PC-9 (cell line): ENCODE measurements at regions not wholly inside any gene's neighbourhood (a gene's known extent, or its start where the extent isn't known, plus 50 kb on each side); places are given as distances from the start of the nearest gene placed in this dataset.

Experiments
- EZH2 ChIP-seq: fragments of 200-600 bp; sonication (generic); IDR thresholded peaks from 2 replicates; pipeline ENCODE4 v1.8.0; 2017; ENCODE audit warnings: antibody characterized with exemption, low read depth
- TF ChIP-seq, protein P1 (sequence below): fragments of 200-600 bp; sonication (generic); conservative IDR thresholded peaks from 2 replicates; pipeline ENCODE4 v1.6.1; 2017; ENCODE audit warnings: mixed run types, antibody characterized with exemption, mild to moderate bottlenecking, moderate library complexity

DNA sequence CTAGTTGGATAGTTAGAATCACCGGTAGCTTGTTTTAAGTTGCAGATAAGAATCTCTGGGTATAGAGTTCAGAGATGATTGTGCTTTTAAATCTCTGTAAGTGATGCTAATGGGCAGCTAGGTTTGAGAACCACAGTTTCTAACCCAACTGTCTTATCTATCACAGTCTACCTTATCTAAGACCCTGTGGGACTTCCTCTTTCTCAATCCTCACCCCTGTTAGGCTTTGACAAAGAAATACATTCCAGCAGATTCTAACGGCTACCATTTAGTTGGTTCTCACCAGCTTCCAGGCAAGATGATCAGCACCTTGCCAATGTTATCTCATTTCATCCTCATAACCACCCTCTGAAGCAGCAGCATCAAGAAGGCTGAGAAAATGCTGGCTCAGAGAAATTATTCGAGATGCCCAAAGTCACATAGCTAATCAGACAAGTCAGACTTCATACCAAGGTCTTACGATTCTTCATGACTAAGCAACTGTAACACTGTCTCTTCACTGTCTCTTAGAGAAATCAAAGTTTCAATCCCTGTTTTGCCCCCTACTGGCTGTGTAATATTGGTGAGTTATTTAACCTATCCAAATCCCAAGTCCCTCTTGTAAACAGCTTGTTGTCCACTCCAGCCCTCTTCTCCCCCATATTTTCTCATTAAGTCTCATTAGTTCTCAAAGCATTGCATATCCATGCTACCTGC lies 192.4 kb upstream of the API5 start:
- TF ChIP-seq, protein P1, sequence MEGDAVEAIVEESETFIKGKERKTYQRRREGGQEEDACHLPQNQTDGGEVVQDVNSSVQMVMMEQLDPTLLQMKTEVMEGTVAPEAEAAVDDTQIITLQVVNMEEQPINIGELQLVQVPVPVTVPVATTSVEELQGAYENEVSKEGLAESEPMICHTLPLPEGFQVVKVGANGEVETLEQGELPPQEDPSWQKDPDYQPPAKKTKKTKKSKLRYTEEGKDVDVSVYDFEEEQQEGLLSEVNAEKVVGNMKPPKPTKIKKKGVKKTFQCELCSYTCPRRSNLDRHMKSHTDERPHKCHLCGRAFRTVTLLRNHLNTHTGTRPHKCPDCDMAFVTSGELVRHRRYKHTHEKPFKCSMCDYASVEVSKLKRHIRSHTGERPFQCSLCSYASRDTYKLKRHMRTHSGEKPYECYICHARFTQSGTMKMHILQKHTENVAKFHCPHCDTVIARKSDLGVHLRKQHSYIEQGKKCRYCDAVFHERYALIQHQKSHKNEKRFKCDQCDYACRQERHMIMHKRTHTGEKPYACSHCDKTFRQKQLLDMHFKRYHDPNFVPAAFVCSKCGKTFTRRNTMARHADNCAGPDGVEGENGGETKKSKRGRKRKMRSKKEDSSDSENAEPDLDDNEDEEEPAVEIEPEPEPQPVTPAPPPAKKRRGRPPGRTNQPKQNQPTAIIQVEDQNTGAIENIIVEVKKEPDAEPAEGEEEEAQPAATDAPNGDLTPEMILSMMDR: no peak; the same call in 1 of the 2 replicates
- TF ChIP-seq EZH2: no peak
